Progenitor cell of endocrine pancreas (in vitro differentiated cells): ENCODE measurements at regions not wholly inside any gene's neighbourhood (a gene's known extent, or its start where the extent isn't known, plus 50 kb on each side); places are given as distances from the start of the nearest gene placed in this dataset.

ENCODE experiments used
- DNase-seq: peaks from one replicate; pipeline ENCODE4 v3.0.0; 2021; ENCODE audit warnings: low spot score; ENCODE audit not compliant: unreplicated experiment
- H3K27ac Mint-ChIP-seq: 2 replicates; pipeline ENCODE4 v1.8.0; 2021; ENCODE audit warnings: mild to moderate bottlenecking, moderate library complexity, mixed read lengths
- H3K27me3 Mint-ChIP-seq: 2 replicates; pipeline ENCODE4 v1.8.0; 2021; ENCODE audit warnings: mixed read lengths
- H3K36me3 Mint-ChIP-seq: 2 replicates; pipeline ENCODE4 v1.8.0; 2022; ENCODE audit warnings: mixed read lengths; ENCODE audit not compliant: insufficient read depth
- H3K4me1 Mint-ChIP-seq: 2 replicates; pipeline ENCODE4 v1.8.0; 2021; ENCODE audit warnings: low read depth, mixed read lengths
- H3K4me3 Mint-ChIP-seq: 2 replicates; pipeline ENCODE4 v1.8.0; 2021; ENCODE audit warnings: low read depth, mild to moderate bottlenecking, moderate library complexity, mixed read lengths
- H3K9me3 Mint-ChIP-seq: 2 replicates; pipeline ENCODE4 v1.8.0; 2021; ENCODE audit warnings: low read depth, mixed read lengths
- CTCF ChIP-seq: fragments of 200-600 bp; sonication (generic); IDR thresholded peaks from one replicate; pipeline ENCODE4 v1.5.0; 2021; ENCODE audit warnings: antibody characterized with exemption, mild to moderate bottlenecking; ENCODE audit not compliant: unreplicated experiment

- peaks cover 21% of the 10 kb centered on the region for H3K9me3 Mint-ChIP-seq
- H3K27ac Mint-ChIP-seq: no peak overlapping the region
- H3K36me3 Mint-ChIP-seq: peaks cover 10% of the 10 kb centered on the region
- TF ChIP-seq CTCF: no peak
- H3K27me3 Mint-ChIP-seq: no peaks in the 10 kb centered on the region
- H3K4me1 Mint-ChIP-seq: peaks cover 5% of the 10 kb centered on the region
- no peak overlapping the region for H3K4me3 Mint-ChIP-seq
- no peak for DNase-seq
These were observed 528.0 kb upstream of the TNP1 start for GRCh38 chr2:217387776-217388387.

GRCh38 chr2:217386041-217386440, 526.2 kb upstream of the TNP1 start:
- H3K27me3 Mint-ChIP-seq: no peaks in the 10 kb centered on the region
- no peak overlapping the region for H3K4me3 Mint-ChIP-seq
- H3K9me3 Mint-ChIP-seq: peaks cover 10% of the 10 kb centered on the region
- TF ChIP-seq CTCF: no peak
- no peak overlapping the region for H3K27ac Mint-ChIP-seq
- H3K4me1 Mint-ChIP-seq: peaks cover 9% of the 10 kb centered on the region
- peaks cover 3% of the 10 kb centered on the region for H3K36me3 Mint-ChIP-seq
- DNase-seq: no peak

GRCh38 chr2:217383620-217384019, 523.8 kb upstream of the TNP1 start:
- no peak for DNase-seq
- no peak overlapping the region for H3K4me3 Mint-ChIP-seq
- H3K9me3 Mint-ChIP-seq: peaks cover 5% of the 10 kb centered on the region
- no peaks in the 10 kb centered on the region for H3K27me3 Mint-ChIP-seq
- no peaks in the 10 kb centered on the region for H3K36me3 Mint-ChIP-seq
- TF ChIP-seq CTCF: no peak
- no peak overlapping the region for H3K27ac Mint-ChIP-seq
- peaks cover 12% of the 10 kb centered on the region for H3K4me1 Mint-ChIP-seq

- Mint-ChIP-seq H3K27me3 (no peaks in the 10 kb centered on the region), H3K9me3 (peaks cover 7% of the 10 kb centered on the region), H3K4me1 (peaks cover 8% of the 10 kb centered on the region), H3K36me3 (peaks cover under 1% of the 10 kb centered on the region), H3K27ac (no peak overlapping the region), H3K4me3 (no peak overlapping the region)
- no peak for TF ChIP-seq CTCF
- no peak for DNase-seq
These were observed 522.9 kb upstream of the TNP1 start for GRCh38 chr2:217382794-217383193.

- DNase-seq: no peak
- peaks cover 7% of the 10 kb centered on the region for H3K9me3 Mint-ChIP-seq
- no peak overlapping the region for H3K4me3 Mint-ChIP-seq
- no peak for TF ChIP-seq CTCF
- no peak overlapping the region for H3K27ac Mint-ChIP-seq
- no peaks in the 10 kb centered on the region for H3K27me3 Mint-ChIP-seq
- peaks cover 7% of the 10 kb centered on the region for H3K4me1 Mint-ChIP-seq
- H3K36me3 Mint-ChIP-seq: peaks cover 2% of the 10 kb centered on the region
These were observed 519.9 kb upstream of the TNP1 start for GRCh38 chr2:217379807-217380206.
